COLO668 (cell line): ENCODE measurements at regions not wholly inside any gene's neighbourhood (a gene's known extent, or its start where the extent isn't known, plus 50 kb on each side); places are given as distances from the start of the nearest gene placed in this dataset.

Source experiments
- DNase-seq: peaks from one replicate; lab custom pipeline; 2025; ENCODE audit not compliant: unreplicated experiment; lab: John Stamatoyannopoulos, UW

GRCh38 chr7:156192921-156193320 lies 380.7 kb upstream of the SHH start:
- no peak for DNase-seq

DNA sequence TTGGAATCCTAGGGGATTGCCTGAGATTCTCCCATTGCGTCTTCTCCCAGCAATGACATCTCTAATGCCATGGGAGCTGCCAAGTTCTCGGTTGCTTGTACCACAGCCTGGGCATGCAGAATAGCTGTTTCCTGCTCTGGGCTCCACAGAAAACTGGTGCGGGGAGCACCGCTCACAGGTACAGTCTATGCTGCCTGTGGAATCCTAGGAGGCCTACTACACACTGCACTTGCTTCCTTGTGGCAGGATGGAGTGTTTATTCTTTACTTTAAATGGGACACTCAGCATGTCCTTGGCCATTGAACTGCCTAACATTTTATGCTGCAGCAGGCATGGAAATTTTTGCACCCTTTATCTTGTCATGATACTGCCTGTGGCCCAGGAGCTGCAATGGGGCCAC lies 378.8 kb upstream of the SHH start:
- no peak for DNase-seq

DNA sequence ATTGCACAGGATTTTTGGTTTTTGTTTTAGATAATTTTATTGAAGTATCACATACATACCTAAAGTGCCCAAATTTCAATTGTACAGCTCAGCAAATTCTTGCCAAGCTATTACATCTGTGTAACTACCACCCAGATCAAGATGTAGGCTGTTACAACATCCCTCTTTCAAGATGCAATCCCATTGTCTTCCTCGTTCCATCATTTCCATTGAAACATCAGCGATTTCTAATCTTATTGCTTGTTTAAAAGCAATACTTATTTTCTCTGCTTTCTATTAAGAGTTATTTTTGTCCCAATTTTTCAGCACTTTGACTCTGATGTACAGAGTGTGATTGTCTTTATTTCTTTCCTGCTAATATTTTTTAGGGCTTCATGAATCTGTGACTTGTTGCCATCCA lies 372.8 kb upstream of the SHH start:
- no peak for DNase-seq

- DNase-seq, result no peak
Measured at GRCh38 chr7:156184164-156184563, 371.9 kb upstream of the SHH start.

- DNase-seq, result no peak
Measured at GRCh38 chr7:156180451-156181229, 368.4 kb upstream of the SHH start.

DNA sequence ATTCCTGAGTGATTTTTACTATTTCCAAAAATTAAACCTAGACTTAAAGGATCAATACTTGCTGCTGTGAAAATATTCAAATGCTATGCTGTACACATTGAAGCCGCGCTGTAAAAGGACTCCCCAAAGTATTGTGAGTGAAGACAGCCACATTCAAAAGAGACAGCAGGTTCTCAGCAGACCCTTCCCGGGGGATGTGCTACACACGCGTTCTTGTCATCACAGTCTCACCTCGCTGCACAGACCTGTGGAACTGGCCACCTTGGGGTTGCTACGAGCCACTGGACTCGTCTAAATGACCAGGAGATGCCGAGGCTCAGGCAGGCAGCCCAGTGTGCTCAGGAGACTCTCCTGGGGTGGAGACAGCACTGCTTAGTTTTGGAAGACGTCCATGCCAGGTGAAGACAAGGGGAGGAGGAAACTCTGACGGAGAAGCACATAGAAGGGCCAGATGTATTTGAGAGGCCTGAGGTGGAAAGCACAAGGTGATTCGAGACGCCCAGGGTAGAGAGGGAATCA lies 367.7 kb upstream of the SHH start:
- DNase-seq, result no peak

- no peak for DNase-seq
Measured at GRCh38 chr7:156178857-156179256, 366.6 kb upstream of the SHH start.

- no peak for DNase-seq
Measured at GRCh38 chr7:156178214-156178613, 366.0 kb upstream of the SHH start.

GRCh38 chr7:156177422-156178055 lies 365.3 kb upstream of the SHH start:
- no peak for DNase-seq

GRCh38 chr7:156176039-156176438 lies 363.8 kb upstream of the SHH start:
- no peak for DNase-seq

- DNase-seq, result no peak
Measured at GRCh38 chr7:156175003-156175402, 362.7 kb upstream of the SHH start.

DNA sequence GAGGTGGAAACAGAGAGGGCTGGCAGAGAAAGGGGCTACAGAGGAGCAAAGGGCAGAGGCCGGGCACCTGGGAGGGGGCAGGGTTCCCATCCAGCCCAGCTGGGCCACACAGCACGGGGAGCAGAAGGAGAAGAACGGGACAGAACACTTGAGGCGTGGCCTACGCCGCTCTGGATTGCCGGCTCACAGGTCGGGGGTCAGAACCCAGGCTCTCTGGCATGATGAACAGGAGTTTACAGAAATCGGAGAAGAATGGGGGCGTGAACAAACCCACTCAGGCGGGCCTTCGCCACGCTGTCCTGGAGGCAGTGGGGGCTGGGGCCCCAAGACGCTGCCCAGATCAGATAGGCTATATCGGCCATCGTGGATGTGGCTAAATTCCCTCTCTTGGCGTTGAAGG lies 362.2 kb upstream of the SHH start:
- DNase-seq, result no peak

- DNase-seq, result no peak
Measured at GRCh38 chr7:156173748-156174353, 361.6 kb upstream of the SHH start.

- no peak for DNase-seq
Measured at GRCh38 chr7:156173346-156173745, 361.1 kb upstream of the SHH start.

- DNase-seq, result no peak
Measured at GRCh38 chr7:156172638-156173037, 360.4 kb upstream of the SHH start.

DNA sequence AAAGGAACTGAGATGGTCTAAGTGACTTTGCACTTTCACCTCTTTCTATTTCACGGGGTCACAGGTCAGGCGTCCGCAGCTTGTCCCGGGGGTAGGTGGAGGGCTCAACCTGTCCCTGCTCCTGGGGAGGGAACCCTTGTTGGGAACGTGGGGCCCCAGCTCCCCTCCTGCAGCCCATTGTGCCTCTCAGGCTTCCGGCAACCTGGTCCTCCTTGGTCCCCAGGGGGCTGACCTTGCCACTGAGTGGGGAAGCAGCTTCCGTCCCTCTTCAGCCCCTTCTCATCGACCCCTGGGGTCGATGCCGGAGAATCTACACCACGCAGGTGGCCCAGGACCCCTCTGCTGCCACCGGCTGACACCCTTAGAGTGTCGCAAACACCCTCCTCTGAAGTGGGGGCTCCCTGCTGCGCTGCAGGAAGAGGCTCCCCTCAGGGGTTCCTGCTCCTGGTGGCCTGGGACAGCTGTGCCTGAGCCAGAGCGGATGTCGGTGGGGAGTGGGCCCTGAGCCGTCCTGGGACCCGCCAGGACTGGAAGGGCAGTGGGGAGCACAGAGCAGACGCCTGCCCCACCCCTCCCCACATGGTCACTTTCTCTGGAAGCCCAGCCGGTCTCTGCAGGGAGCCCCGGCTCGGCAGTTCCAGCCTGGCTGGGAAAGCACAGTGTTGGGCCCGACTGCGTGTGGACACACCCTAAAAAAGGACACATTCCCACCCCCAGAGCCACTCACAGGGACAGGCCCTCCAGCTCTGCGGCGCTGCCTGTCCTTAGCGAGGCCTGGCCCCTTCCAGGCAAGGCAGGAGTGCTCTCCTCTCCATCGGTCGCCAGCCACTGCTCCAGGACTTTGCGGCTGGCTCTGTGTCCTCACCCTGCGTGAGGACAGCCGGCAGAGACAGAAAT lies 357.5 kb upstream of the SHH start:
- DNase-seq, result no peak

- DNase-seq, result no peak
Measured at GRCh38 chr7:156168434-156168833, 356.2 kb upstream of the SHH start.

GRCh38 chr7:156167987-156168386 lies 355.7 kb upstream of the SHH start:
- no peak for DNase-seq

DNA sequence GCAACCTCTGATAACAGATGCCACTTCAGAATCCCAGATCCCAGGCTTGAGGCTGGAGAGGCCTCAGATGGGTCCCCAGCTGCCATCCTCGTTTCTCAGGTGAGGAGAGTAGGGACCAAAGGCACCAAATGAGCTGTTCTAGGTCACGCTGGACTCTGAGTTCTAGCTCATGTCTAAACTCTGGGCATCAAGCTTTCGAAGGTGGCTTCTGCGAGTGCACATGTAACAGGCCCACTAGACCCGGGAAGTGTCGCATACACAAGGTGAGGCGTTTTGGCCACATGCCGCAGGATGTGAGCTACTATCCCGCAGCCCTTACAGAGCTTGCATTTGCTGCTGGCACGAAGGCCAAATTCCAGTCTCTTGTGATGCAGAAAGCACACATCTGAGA lies 355.1 kb upstream of the SHH start:
- no peak for DNase-seq

GRCh38 chr7:156166692-156167416 lies 354.6 kb upstream of the SHH start:
- no peak for DNase-seq

GRCh38 chr7:156163747-156164146 lies 351.5 kb upstream of the SHH start:
- no peak for DNase-seq
